PC-9 (cell line): ENCODE measurements at regions not wholly inside any gene's neighbourhood (a gene's known extent, or its start where the extent isn't known, plus 50 kb on each side); places are given as distances from the start of the nearest gene placed in this dataset.
"Not testable (repeated sequence)": the region's sequence is repeated elsewhere in the genome, so short reads cannot be mapped to it uniquely, and the experiment has no call there.

Experiments
- BruUV-seq: library from RNA; stranded (reverse); fragments of 400-500 nt; replicated peaks from 2 replicates; lab custom pipeline; 2021; lab: Mats Ljungman, UMichigan
- CTCF ChIA-PET: fragments of 300-600 bp; sonication (Branson Sonifier 250); formaldehyde crosslinking; loops from one replicate; lab custom pipeline; 2022; ENCODE audit warnings: antibody characterized with exemption; lab: Charles Lee
- POLR2A ChIA-PET: fragments of 300-600 bp; sonication (Branson Sonifier 250); formaldehyde crosslinking; loops from one replicate; lab custom pipeline; 2022; ENCODE audit warnings: antibody characterized with exemption; ENCODE audit not compliant: unreplicated experiment; lab: Charles Lee
- DNase-seq, 2 experiments: peaks; one replicate each; pipeline versions ENCODE4 v3.0.0 to v3.0.0-alpha.2; 2015 to 2022; ENCODE audit warnings: mixed read lengths in 1 of 2
- H2AFZ ChIP-seq: fragments of 200-600 bp; sonication (generic); 2 replicates; pipeline ENCODE4 v1.8.1; 2017; ENCODE audit warnings: antibody characterized with exemption
- H3F3A ChIP-seq: fragments of 200-600 bp; sonication (generic); 2 replicates; pipeline ENCODE4 v1.8.1; 2017; ENCODE audit warnings: antibody characterized with exemption, mild to moderate bottlenecking, low read depth; ENCODE audit not compliant: insufficient read depth
- H3K27ac ChIP-seq: fragments of 200-600 bp; sonication (generic); 2 replicates; pipeline ENCODE4 v1.6.1; 2016; ENCODE audit warnings: mixed run types
- H3K27me3 ChIP-seq: fragments of 200-600 bp; sonication (generic); 2 replicates; pipeline ENCODE4 v1.6.1; 2016; ENCODE audit warnings: low read depth, mixed run types; ENCODE audit not compliant: insufficient read depth
- H3K36me3 ChIP-seq: fragments of 200-600 bp; sonication (generic); 2 replicates; pipeline ENCODE4 v1.6.1; 2016; ENCODE audit warnings: low read depth, mixed run types
- H3K4me1 ChIP-seq: fragments of 200-600 bp; sonication (generic); replicated peaks from 2 replicates; pipeline ENCODE4 v1.6.1; 2016; ENCODE audit warnings: mixed run types; ENCODE audit not compliant: insufficient read depth
- H3K4me2 ChIP-seq: fragments of 200-600 bp; sonication (generic); 2 replicates; pipeline ENCODE4 v1.6.1; 2017; ENCODE audit warnings: mixed run types
- H3K4me3 ChIP-seq: fragments of 200-600 bp; sonication (generic); 2 replicates; pipeline ENCODE4 v1.6.1; 2016; ENCODE audit warnings: mixed run types
- H3K79me2 ChIP-seq: fragments of 200-600 bp; sonication (generic); 2 replicates; pipeline ENCODE4 v1.6.1; 2017; ENCODE audit warnings: low read depth, mixed run types
- H3K9me2 ChIP-seq: fragments of 200-600 bp; sonication (generic); 2 replicates; pipeline ENCODE4 v1.8.1; 2017; ENCODE audit warnings: mild to moderate bottlenecking; ENCODE audit not compliant: insufficient read depth
- H3K9me3 ChIP-seq: fragments of 200-600 bp; sonication (generic); 2 replicates; pipeline ENCODE4 v1.8.1; 2016; ENCODE audit warnings: low read depth; ENCODE audit not compliant: insufficient read depth
- H4K20me1 ChIP-seq: fragments of 200-600 bp; sonication (generic); 2 replicates; pipeline ENCODE4 v1.8.1; 2017; ENCODE audit not compliant: insufficient read depth
- EZH2 ChIP-seq: fragments of 200-600 bp; sonication (generic); IDR thresholded peaks from 2 replicates; pipeline ENCODE4 v1.8.0; 2017; ENCODE audit warnings: antibody characterized with exemption, low read depth
- intact Hi-C: fragments of 100-400 bp; cut with micrococcal nuclease; formaldehyde crosslinking; loops from one replicate; pipeline ENCODE4 v1.10.0; 2022; ENCODE audit not compliant: unreplicated experiment
- TF ChIP-seq, protein P1 (sequence below): fragments of 200-600 bp; sonication (generic); conservative IDR thresholded peaks from 2 replicates; pipeline ENCODE4 v1.6.1; 2017; ENCODE audit warnings: mixed run types, antibody characterized with exemption, mild to moderate bottlenecking, moderate library complexity

- Histone ChIP-seq H3K9me3 (no peaks in the 10 kb centered on the region), H3K4me2 (no peak overlapping the region), H3K4me3 (no peak overlapping the region), H3K4me1 (no peaks in the 10 kb centered on the region), H3F3A (no peaks in the 10 kb centered on the region), H4K20me1 (no peaks in the 10 kb centered on the region), H2AFZ (no peak overlapping the region), H3K27ac (no peak overlapping the region), H3K79me2 (no peaks in the 10 kb centered on the region), H3K27me3 (no peaks in the 10 kb centered on the region), H3K9me2 (no peaks in the 10 kb centered on the region), H3K36me3 (no peaks in the 10 kb centered on the region)
- ChIA-PET CTCF (no interaction called here), POLR2A (interaction anchor here (0.6 kb wide), 1 partner anchor 214 kb away, joined by 5 read pairs; no protein-coding TSS in a partner anchor)
- TF ChIP-seq EZH2 = no peak
- TF ChIP-seq, protein P1, sequence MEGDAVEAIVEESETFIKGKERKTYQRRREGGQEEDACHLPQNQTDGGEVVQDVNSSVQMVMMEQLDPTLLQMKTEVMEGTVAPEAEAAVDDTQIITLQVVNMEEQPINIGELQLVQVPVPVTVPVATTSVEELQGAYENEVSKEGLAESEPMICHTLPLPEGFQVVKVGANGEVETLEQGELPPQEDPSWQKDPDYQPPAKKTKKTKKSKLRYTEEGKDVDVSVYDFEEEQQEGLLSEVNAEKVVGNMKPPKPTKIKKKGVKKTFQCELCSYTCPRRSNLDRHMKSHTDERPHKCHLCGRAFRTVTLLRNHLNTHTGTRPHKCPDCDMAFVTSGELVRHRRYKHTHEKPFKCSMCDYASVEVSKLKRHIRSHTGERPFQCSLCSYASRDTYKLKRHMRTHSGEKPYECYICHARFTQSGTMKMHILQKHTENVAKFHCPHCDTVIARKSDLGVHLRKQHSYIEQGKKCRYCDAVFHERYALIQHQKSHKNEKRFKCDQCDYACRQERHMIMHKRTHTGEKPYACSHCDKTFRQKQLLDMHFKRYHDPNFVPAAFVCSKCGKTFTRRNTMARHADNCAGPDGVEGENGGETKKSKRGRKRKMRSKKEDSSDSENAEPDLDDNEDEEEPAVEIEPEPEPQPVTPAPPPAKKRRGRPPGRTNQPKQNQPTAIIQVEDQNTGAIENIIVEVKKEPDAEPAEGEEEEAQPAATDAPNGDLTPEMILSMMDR = no peak
- no TSS peak for BruUV-seq
- intact Hi-C loops = no loop called here
- DNase-seq = no peak
These were observed 68.9 kb upstream of the IVNS1ABP start for GRCh38 chr1:185385991-185386390.

DNA sequence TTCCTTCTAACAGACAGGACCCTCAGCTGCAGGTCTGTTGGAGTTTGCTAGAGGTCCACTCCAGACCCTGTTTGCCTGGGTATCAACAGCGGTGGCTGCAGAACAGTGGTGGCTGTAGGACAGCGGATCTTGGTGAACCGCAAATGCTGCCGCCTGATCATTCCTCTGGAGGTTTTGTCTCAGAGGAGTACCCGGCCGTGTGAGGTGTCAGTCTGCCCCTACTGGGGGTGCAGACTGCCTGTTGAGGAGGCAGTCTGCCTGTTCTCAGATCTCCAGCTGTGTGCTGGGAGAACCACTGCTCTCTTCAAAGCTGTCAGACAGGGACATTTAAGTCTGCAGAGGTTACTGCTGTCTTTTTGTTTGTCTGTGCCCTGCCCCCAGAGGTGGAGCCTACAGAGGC, 66.8 kb upstream of the IVNS1ABP start:
- H4K20me1 ChIP-seq, POLR2A ChIA-PET, CTCF ChIA-PET, H3K9me3 ChIP-seq, H3K4me3 ChIP-seq, DNase-seq, BruUV-seq, H2AFZ ChIP-seq, H3F3A ChIP-seq, H3K79me2 ChIP-seq, H3K27me3 ChIP-seq, H3K9me2 ChIP-seq, H3K27ac ChIP-seq, H3K36me3 ChIP-seq, H3K4me2 ChIP-seq, H3K4me1 ChIP-seq, intact Hi-C loops: not testable (repeated sequence)

DNA sequence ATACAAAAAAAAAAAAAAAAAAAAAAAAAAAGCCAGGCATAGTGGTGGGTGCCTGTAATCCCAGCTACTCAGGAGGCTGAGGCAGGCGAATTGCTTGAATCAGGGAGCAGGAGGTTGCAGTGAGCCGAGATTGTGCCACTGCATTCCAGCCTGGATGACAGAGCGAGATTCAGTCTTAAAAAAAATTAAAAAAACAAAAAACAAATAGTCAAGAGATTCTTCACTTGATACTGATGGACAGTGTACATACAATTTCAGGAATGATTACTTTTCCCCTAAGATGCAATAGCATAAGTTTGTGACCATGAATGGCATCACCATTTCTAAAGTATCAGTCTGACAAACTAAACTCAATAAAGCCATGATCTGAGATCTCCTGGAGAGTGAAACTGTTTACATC, 60.8 kb upstream of the IVNS1ABP start:
- Histone ChIP-seq H3K79me2 (no peaks in the 10 kb centered on the region), H3K4me3 (no peak overlapping the region), H3F3A (no peaks in the 10 kb centered on the region), H4K20me1 (no peaks in the 10 kb centered on the region), H3K27me3 (no peaks in the 10 kb centered on the region), H3K9me3 (no peaks in the 10 kb centered on the region), H3K4me2 (no peak overlapping the region), H3K9me2 (no peaks in the 10 kb centered on the region), H3K4me1 (no peaks in the 10 kb centered on the region), H2AFZ (no peak overlapping the region), H3K27ac (no peak overlapping the region), H3K36me3 (no peaks in the 10 kb centered on the region)
- TF ChIP-seq, protein P1 = no peak
- no peak for TF ChIP-seq EZH2
- no peak for DNase-seq
- no TSS peak for BruUV-seq
- ChIA-PET POLR2A (no interaction called here), CTCF (no interaction called here)
- intact Hi-C loops = no loop called here

- no peaks in the 10 kb centered on the region for H3F3A ChIP-seq
- DNase-seq = peak in 1 of 2 experiments; percentile 34
- H3K79me2 ChIP-seq = no peaks in the 10 kb centered on the region
- no peak overlapping the region for H3K27ac ChIP-seq
- no peaks in the 10 kb centered on the region for H4K20me1 ChIP-seq
- intact Hi-C loops = no loop called here
- no peaks in the 10 kb centered on the region for H3K36me3 ChIP-seq
- H3K9me3 ChIP-seq = no peaks in the 10 kb centered on the region
- H3K4me3 ChIP-seq = no peak overlapping the region
- H3K4me2 ChIP-seq = no peak overlapping the region
- POLR2A ChIA-PET = no interaction called here
- H2AFZ ChIP-seq = no peak overlapping the region
- no peaks in the 10 kb centered on the region for H3K9me2 ChIP-seq
- CTCF ChIA-PET = no interaction called here
- no peaks in the 10 kb centered on the region for H3K27me3 ChIP-seq
- no peaks in the 10 kb centered on the region for H3K4me1 ChIP-seq
- no peak for TF ChIP-seq EZH2
- TF ChIP-seq, protein P1 = no peak
- BruUV-seq = no TSS peak
These were observed 60.0 kb upstream of the IVNS1ABP start for GRCh38 chr1:185376840-185377635.
